ENCODE measurements at regions not wholly inside any gene's neighbourhood (a gene's known extent, or its start where the extent isn't known, plus 50 kb on each side); places are given as distances from the start of the nearest gene placed in this dataset.

GRCh38 chr9:23254404-23255184, 571.4 kb downstream of the ELAVL2 start:
- DNase-seq, result no peak
- H3K9me3 Mint-ChIP-seq, result peaks cover 29% of the 10 kb centered on the region
- TF ChIP-seq CTCF (IDR thresholded peaks at IDR 0.05), result no peak
- no peak overlapping the region for H3K4me3 Mint-ChIP-seq
- no peaks in the 10 kb centered on the region for H3K27me3 Mint-ChIP-seq (ENCODE audit: insufficient read depth)
- H3K36me3 Mint-ChIP-seq (ENCODE audit: low read depth), result no peaks in the 10 kb centered on the region
- H3K4me1 Mint-ChIP-seq (ENCODE audit: low read depth), result no peaks in the 10 kb centered on the region
- H3K27ac Mint-ChIP-seq, result no peak overlapping the region

GRCh38 chr9:23255346-23255745, 570.7 kb downstream of the ELAVL2 start:
- DNase-seq, result no peak
- H3K9me3 Mint-ChIP-seq, result peaks cover 25% of the 10 kb centered on the region
- H3K27me3 Mint-ChIP-seq (ENCODE audit: insufficient read depth), result no peaks in the 10 kb centered on the region
- H3K27ac Mint-ChIP-seq, result no peak overlapping the region
- no peaks in the 10 kb centered on the region for H3K36me3 Mint-ChIP-seq (ENCODE audit: low read depth)
- H3K4me1 Mint-ChIP-seq (ENCODE audit: low read depth), result no peaks in the 10 kb centered on the region
- TF ChIP-seq CTCF (IDR thresholded peaks at IDR 0.05), result no peak
- no peak overlapping the region for H3K4me3 Mint-ChIP-seq

- Mint-ChIP-seq H3K4me3 (no peak overlapping the region), H3K27me3 (ENCODE audit: insufficient read depth) (no peaks in the 10 kb centered on the region), H3K36me3 (ENCODE audit: low read depth) (no peaks in the 10 kb centered on the region), H3K9me3 (peaks cover 12% of the 10 kb centered on the region), H3K4me1 (ENCODE audit: low read depth) (no peaks in the 10 kb centered on the region), H3K27ac (no peak overlapping the region)
- no peak for DNase-seq
- no peak for TF ChIP-seq CTCF (IDR thresholded peaks at IDR 0.05)
Measured at GRCh38 chr9:23258569-23258968, 567.5 kb downstream of the ELAVL2 start.

GRCh38 chr9:23278561-23278960, 547.5 kb downstream of the ELAVL2 start:
- Mint-ChIP-seq H3K27ac (no peak overlapping the region), H3K4me1 (ENCODE audit: low read depth) (no peaks in the 10 kb centered on the region), H3K27me3 (ENCODE audit: insufficient read depth) (no peaks in the 10 kb centered on the region; the same call in 1 of the 2 replicates), H3K4me3 (no peak overlapping the region), H3K36me3 (ENCODE audit: low read depth) (no peaks in the 10 kb centered on the region), H3K9me3 (peaks cover 12% of the 10 kb centered on the region)
- no peak for DNase-seq
- no peak for TF ChIP-seq CTCF (IDR thresholded peaks at IDR 0.05)

- Mint-ChIP-seq H3K4me1 (ENCODE audit: low read depth) (no peaks in the 10 kb centered on the region), H3K36me3 (ENCODE audit: low read depth) (no peaks in the 10 kb centered on the region; the same call in 1 of the 2 replicates), H3K9me3 (peaks cover 11% of the 10 kb centered on the region), H3K27me3 (ENCODE audit: insufficient read depth) (no peaks in the 10 kb centered on the region; the same call in 1 of the 2 replicates), H3K4me3 (no peak overlapping the region), H3K27ac (no peak overlapping the region)
- no peak for TF ChIP-seq CTCF (IDR thresholded peaks at IDR 0.05)
- DNase-seq, result no peak
Measured at GRCh38 chr9:23287390-23287789, 538.6 kb downstream of the ELAVL2 start.
